ENCODE measurements at regions not wholly inside any gene's neighbourhood (a gene's known extent, or its start where the extent isn't known, plus 50 kb on each side); places are given as distances from the start of the nearest gene placed in this dataset.
"Not testable (repeated sequence)": the region's sequence is repeated elsewhere in the genome, so short reads cannot be mapped to it uniquely, and the experiment has no call there.

GRCh38 chr15:58363118-58363517, 68.7 kb upstream of the LIPC start:
- DNase-seq: not testable (repeated sequence)

- DNase-seq: not testable (repeated sequence)
These were observed 68.1 kb upstream of the LIPC start for GRCh38 chr15:58363673-58364072.

GRCh38 chr15:58365098-58365497, 66.7 kb upstream of the LIPC start:
- DNase-seq: not testable (repeated sequence)

GRCh38 chr15:58369261-58369701, 62.5 kb upstream of the LIPC start:
- no peak for DNase-seq

- no peak for DNase-seq
These were observed 61.8 kb upstream of the LIPC start for GRCh38 chr15:58369956-58370355.

- DNase-seq: no peak
These were observed 57.6 kb upstream of the LIPC start for GRCh38 chr15:58374147-58374546.

GRCh38 chr15:58377193-58377592, 54.6 kb upstream of the LIPC start:
- no peak for DNase-seq

- no peak for DNase-seq
These were observed 53.3 kb upstream of the LIPC start for GRCh38 chr15:58378241-58379085.

GRCh38 chr15:58379454-58379853, 52.3 kb upstream of the LIPC start:
- not testable (repeated sequence) for DNase-seq

- no peak for DNase-seq
These were observed 51.4 kb upstream of the LIPC start for GRCh38 chr15:58380280-58380945.

GRCh38 chr15:58381697-58382096, 50.1 kb upstream of the LIPC start:
- no peak for DNase-seq
